AG10803 (cell line): ENCODE measurements at regions not wholly inside any gene's neighbourhood (a gene's known extent, or its start where the extent isn't known, plus 50 kb on each side); places are given as distances from the start of the nearest gene placed in this dataset.
"Not testable (repeated sequence)": the region's sequence is repeated elsewhere in the genome, so short reads cannot be mapped to it uniquely, and the experiment has no call there.

Source experiments
- DNase-seq: peaks from one replicate; pipeline ENCODE4 v3.0.0; 2010; ENCODE audit warnings: low read depth
- H3K4me3 ChIP-seq: 2 replicates; pipeline ENCODE4 v1.5.1; 2011; ENCODE audit warnings: mild to moderate bottlenecking, low read length, control low read depth
- CTCF ChIP-seq: conservative IDR thresholded peaks from 2 replicates; pipeline ENCODE4 v1.5.1; 2011; ENCODE audit warnings: mild to moderate bottlenecking, low read length, control low read depth, inconsistent platforms

GRCh38 chr7:85688712-85689111, 501.9 kb upstream of the SEMA3D start:
- TF ChIP-seq CTCF = no peak
- H3K4me3 ChIP-seq = no peak overlapping the region
- DNase-seq = peak; percentile 20

- no peak for TF ChIP-seq CTCF
- peak; percentile 16 for DNase-seq
- no peak overlapping the region for H3K4me3 ChIP-seq
These were observed 499.7 kb upstream of the SEMA3D start for GRCh38 chr7:85686401-85687181.

- DNase-seq = peak; percentile 31
- no peak for TF ChIP-seq CTCF
- no peak overlapping the region for H3K4me3 ChIP-seq
These were observed 499.0 kb upstream of the SEMA3D start for GRCh38 chr7:85685901-85686300.

GRCh38 chr7:85682833-85683620, 496.2 kb upstream of the SEMA3D start:
- peak; percentile 57 for DNase-seq
- no peak overlapping the region for H3K4me3 ChIP-seq
- TF ChIP-seq CTCF = no peak

GRCh38 chr7:85681241-85681640, 494.4 kb upstream of the SEMA3D start:
- DNase-seq = no peak
- H3K4me3 ChIP-seq = no peak overlapping the region
- no peak for TF ChIP-seq CTCF

- DNase-seq, H3K4me3 ChIP-seq: not testable (repeated sequence)
These were observed 488.2 kb upstream of the SEMA3D start for GRCh38 chr7:85675093-85675492.

GRCh38 chr7:85673876-85674275, 487.0 kb upstream of the SEMA3D start:
- TF ChIP-seq CTCF = no peak
- DNase-seq = no peak
- H3K4me3 ChIP-seq = no peak overlapping the region
